Bronchial epithelial cell (primary cell): ENCODE measurements at regions not wholly inside any gene's neighbourhood (a gene's known extent, or its start where the extent isn't known, plus 50 kb on each side); places are given as distances from the start of the nearest gene placed in this dataset.

Source experiments
- DNase-seq: peaks from one replicate; pipeline ENCODE4 v3.0.0-alpha.2; 2010; ENCODE audit warnings: low read depth
- FAIRE-seq: peaks from 2 replicates; lab custom pipeline; 2011; peaks lifted over from hg19 to GRCh38; lab: Jason Lieb, UNC
- H3K27me3 ChIP-seq: 2 replicates; pipeline ENCODE4 v1.5.1; 2011; ENCODE audit warnings: low read length; ENCODE audit not compliant: control insufficient read depth, insufficient read depth
- H3K36me3 ChIP-seq: 2 replicates; pipeline ENCODE4 v1.5.1; 2011; ENCODE audit warnings: low read length; ENCODE audit not compliant: control insufficient read depth, insufficient read depth
- H3K4me3 ChIP-seq: 2 replicates; pipeline ENCODE4 v1.5.1; 2011; ENCODE audit warnings: mild to moderate bottlenecking, low read depth, low read length, control low read depth
- CTCF ChIP-seq: IDR thresholded peaks from 2 replicates; pipeline ENCODE4 v1.5.1; 2011; ENCODE audit warnings: mild to moderate bottlenecking, moderate library complexity, low read length, control low read depth, inconsistent platforms; ENCODE audit not compliant: insufficient read depth, severe bottlenecking

- no peak for DNase-seq
- no peaks in the 10 kb centered on the region for H3K27me3 ChIP-seq
- H3K36me3 ChIP-seq = no peaks in the 10 kb centered on the region
- FAIRE-seq = no peak
- H3K4me3 ChIP-seq = no peak overlapping the region
- TF ChIP-seq CTCF = no peak
Measured at GRCh38 chr20:6579824-6580223, 187.7 kb upstream of the BMP2 start.

- no peak overlapping the region for H3K4me3 ChIP-seq
- TF ChIP-seq CTCF = no peak
- no peaks in the 10 kb centered on the region for H3K27me3 ChIP-seq
- FAIRE-seq (peak; percentile 18), DNase-seq (no peak)
- H3K36me3 ChIP-seq = no peaks in the 10 kb centered on the region
Measured at GRCh38 chr20:6579417-6579816, 188.1 kb upstream of the BMP2 start.

DNA sequence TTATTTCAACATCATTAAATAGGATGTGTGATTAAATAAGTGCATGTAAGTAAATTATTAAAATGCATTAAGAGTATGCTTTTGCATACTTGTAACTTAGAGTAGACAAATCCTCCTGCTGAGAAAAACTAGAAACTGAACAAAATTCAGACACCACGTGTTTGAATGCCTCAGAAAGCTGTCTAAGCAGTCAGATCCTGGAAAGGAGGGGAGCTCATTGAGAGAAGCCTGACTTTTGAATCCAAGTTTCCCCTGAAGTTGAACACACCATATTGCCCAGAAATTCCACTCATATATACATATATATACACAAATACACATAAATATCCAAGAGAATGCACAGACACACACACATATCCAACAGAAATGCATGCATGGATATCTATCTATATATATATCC is 190.0 kb upstream of the BMP2 start:
- Histone ChIP-seq H3K27me3 (no peaks in the 10 kb centered on the region), H3K4me3 (no peak overlapping the region), H3K36me3 (no peaks in the 10 kb centered on the region)
- DNase-seq (no peak), FAIRE-seq (no peak)
- TF ChIP-seq CTCF = no peak

DNA sequence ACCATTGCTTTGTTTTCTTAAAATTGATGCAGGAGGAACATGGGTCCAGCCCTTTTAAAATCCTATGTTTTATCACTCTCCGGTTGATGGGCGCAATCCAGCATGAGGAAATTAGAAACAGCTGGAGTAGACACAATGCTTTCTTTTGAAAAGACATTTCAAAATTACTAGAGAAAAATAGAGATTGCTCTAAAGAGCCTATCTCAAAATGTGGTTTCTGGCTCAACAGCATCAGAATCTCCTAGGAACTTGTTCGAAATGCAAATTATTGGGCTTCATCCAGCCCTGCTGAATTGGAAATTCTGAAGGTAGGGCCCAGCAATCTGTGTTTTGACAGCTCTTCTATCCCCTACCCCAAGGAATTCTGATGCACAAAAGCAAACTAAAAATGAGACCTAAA is 190.8 kb upstream of the BMP2 start:
- no peak for TF ChIP-seq CTCF
- Histone ChIP-seq H3K27me3 (no peaks in the 10 kb centered on the region), H3K4me3 (no peak overlapping the region), H3K36me3 (no peaks in the 10 kb centered on the region)
- FAIRE-seq = no peak
- no peak for DNase-seq

DNA sequence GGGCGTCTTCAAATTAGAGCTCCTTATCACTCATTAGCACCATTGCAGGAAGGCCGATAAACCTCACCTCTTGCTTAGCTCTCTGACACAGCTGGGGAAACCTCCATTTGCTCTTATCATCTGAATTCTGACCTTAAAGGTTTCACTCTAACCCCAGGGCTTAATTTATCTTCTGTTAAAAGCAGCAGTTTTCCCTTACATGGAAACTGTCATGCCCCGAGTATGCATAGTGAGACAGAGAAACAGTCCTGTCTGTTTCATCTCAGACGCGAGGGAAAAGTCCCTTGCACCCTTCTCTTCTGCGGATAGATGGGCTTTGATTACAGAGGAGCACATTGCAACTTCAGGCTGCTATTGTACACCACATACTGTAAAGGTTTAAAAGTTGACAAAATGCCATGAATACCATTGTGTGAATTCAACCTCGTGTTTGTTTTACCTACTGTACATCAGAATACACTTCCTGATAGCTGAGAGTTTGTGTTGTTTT is 191.5 kb upstream of the BMP2 start:
- no peaks in the 10 kb centered on the region for H3K27me3 ChIP-seq
- H3K36me3 ChIP-seq = no peaks in the 10 kb centered on the region
- no peak overlapping the region for H3K4me3 ChIP-seq
- peak; percentile 40 for DNase-seq
- FAIRE-seq = no peak
- TF ChIP-seq CTCF = no peak

- Histone ChIP-seq H3K36me3 (no peaks in the 10 kb centered on the region), H3K4me3 (no peak overlapping the region), H3K27me3 (no peaks in the 10 kb centered on the region)
- FAIRE-seq (peak; percentile 50), DNase-seq (peak; percentile 100)
- peak; percentile 9 for TF ChIP-seq CTCF
Measured at GRCh38 chr20:6566821-6567220, 200.7 kb upstream of the BMP2 start.
